PFSK-1 (cell line): ENCODE measurements at regions not wholly inside any gene's neighbourhood (a gene's known extent, or its start where the extent isn't known, plus 50 kb on each side); places are given as distances from the start of the nearest gene placed in this dataset.

ENCODE experiments used
- FOXP2 ChIP-seq: optimal IDR thresholded peaks from 2 replicates; pipeline ENCODE3; 2011; ENCODE audit warnings: borderline replicate concordance, control low read depth, inconsistent platforms; ENCODE audit not compliant: insufficient read depth; ENCODE audit errors: extremely low read length, extremely low read depth
- POLR2AphosphoS5 ChIP-seq: IDR thresholded peaks from 2 replicates; pipeline ENCODE4 v1.6.1; 2012; ENCODE audit warnings: low read depth, mild to moderate bottlenecking, control low read depth, low read length, moderate library complexity
- REST ChIP-seq, 2 experiments: IDR thresholded peaks; 2 replicates each; pipeline versions ENCODE4 v1.6.1 to v1.8.0; 2011 to 2012; ENCODE audit warnings: low read depth in 2 of 2, low read length in 2 of 2, control low read depth in 1 of 2, inconsistent platforms in 1 of 2, mild to moderate bottlenecking in 1 of 2, moderate library complexity in 1 of 2; ENCODE audit not compliant: insufficient read depth in 1 of 2
- SIN3A ChIP-seq: IDR thresholded peaks from 2 replicates; pipeline ENCODE4 v1.6.1; 2012; ENCODE audit warnings: mild to moderate bottlenecking, low read length, moderate library complexity, borderline replicate concordance; ENCODE audit not compliant: insufficient read depth
- TAF1 ChIP-seq: IDR thresholded peaks from 2 replicates; pipeline ENCODE4 v1.6.1; 2012; ENCODE audit warnings: low read length, control low read depth, borderline replicate concordance; ENCODE audit not compliant: insufficient read depth

- no peak for TF ChIP-seq POLR2AphosphoS5
- no peak for TF ChIP-seq TAF1
- TF ChIP-seq REST (IDR thresholded peaks at IDR 0.05; ENCODE audit: insufficient read depth in 1 of 2, low read depth in 2 of 2, low read length in 2 of 2): no peak
- no peak for TF ChIP-seq SIN3A
- TF ChIP-seq FOXP2: no peak
These were observed 337.2 kb upstream of the B3GAT1 start for GRCh38 chr11:134749040-134749839.
